ENCODE measurements at regions not wholly inside any gene's neighbourhood (a gene's known extent, or its start where the extent isn't known, plus 50 kb on each side); places are given as distances from the start of the nearest gene placed in this dataset.

- no peak for DNase-seq
- Histone ChIP-seq H3K27me3 (no peaks in the 10 kb centered on the region), H3K9me3 (no peaks in the 10 kb centered on the region), H3K27ac (no peak overlapping the region), H3K4me1 (no peaks in the 10 kb centered on the region), H3K4me3 (no peak overlapping the region), H3K36me3 (no peaks in the 10 kb centered on the region)
- WGBS, 2 donors, result 51 to 76% methylated on average over 3 of the region's 3 CpGs
- no peak for TF ChIP-seq POLR2A (IDR thresholded peaks at IDR 0.05)
- TF ChIP-seq, protein P1, sequence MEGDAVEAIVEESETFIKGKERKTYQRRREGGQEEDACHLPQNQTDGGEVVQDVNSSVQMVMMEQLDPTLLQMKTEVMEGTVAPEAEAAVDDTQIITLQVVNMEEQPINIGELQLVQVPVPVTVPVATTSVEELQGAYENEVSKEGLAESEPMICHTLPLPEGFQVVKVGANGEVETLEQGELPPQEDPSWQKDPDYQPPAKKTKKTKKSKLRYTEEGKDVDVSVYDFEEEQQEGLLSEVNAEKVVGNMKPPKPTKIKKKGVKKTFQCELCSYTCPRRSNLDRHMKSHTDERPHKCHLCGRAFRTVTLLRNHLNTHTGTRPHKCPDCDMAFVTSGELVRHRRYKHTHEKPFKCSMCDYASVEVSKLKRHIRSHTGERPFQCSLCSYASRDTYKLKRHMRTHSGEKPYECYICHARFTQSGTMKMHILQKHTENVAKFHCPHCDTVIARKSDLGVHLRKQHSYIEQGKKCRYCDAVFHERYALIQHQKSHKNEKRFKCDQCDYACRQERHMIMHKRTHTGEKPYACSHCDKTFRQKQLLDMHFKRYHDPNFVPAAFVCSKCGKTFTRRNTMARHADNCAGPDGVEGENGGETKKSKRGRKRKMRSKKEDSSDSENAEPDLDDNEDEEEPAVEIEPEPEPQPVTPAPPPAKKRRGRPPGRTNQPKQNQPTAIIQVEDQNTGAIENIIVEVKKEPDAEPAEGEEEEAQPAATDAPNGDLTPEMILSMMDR (IDR thresholded peaks at IDR 0.05), result no peak
- intact Hi-C loops (cut with DNase I), result no loop called here
Observed at GRCh38 chr3:38940394-38940793, 111.3 kb downstream of the SCN11A start.

GRCh38 chr3:38925351-38925750 is 109.3 kb upstream of the SCN10A start:
- Histone ChIP-seq H3K36me3 (no peaks in the 10 kb centered on the region), H3K27ac (no peak overlapping the region), H3K27me3 (no peaks in the 10 kb centered on the region), H3K9me3 (no peaks in the 10 kb centered on the region), H3K4me3 (no peak overlapping the region), H3K4me1 (no peaks in the 10 kb centered on the region)
- WGBS, 2 donors, result 50 to 51% methylated on average over 6 of the region's 6 CpGs
- DNase-seq, result no peak
- intact Hi-C loops (cut with DNase I), result no loop called here
- TF ChIP-seq, protein P1 (IDR thresholded peaks at IDR 0.05), result no peak
- no peak for TF ChIP-seq POLR2A (IDR thresholded peaks at IDR 0.05)

DNA sequence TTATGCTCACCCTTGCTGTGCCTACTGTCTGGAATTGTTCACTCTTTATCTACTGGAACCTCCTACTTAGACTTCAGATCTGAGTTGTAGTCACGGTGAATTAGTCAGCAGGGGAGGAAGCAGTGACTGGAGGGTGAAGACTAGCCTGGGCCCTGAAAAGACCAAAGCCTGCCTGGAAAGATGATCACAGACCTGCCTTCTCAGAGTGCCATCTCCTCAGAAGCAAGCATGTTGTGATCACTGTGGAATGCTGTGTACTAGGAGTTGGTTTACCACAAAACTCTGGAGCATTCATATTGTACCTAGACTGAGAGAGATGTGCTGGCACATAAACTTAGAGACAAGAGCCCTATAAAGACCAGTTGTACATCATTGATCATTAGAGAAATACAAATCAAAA is 100.7 kb upstream of the SCN10A start:
- no peak for TF ChIP-seq POLR2A (IDR thresholded peaks at IDR 0.05)
- TF ChIP-seq, protein P1 (IDR thresholded peaks at IDR 0.05), result no peak
- intact Hi-C loops (cut with DNase I), result no loop called here
- WGBS, 2 donors, result 67% methylated on average over 1 of the region's 1 CpG; no CpG with 5 or more reads in 1 of the 2 donors

DNA sequence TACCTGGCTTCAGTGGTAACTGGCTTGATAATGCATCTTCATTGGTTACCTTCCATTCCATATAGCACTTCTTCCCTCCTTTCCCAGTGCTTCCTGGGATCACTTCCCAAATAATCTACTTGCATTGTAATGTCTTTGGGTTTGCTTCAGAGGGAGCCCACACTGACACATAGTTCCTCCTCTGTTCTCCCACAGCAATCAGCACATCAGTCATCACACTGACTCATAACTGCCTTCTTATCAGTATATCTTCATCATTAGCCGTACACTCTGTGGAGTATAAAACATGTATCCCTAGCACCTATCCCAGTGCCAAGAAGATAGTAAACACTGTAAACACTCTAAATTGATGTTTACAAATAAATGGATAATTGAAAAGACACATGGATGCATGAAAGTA is 91.4 kb upstream of the SCN10A start:
- DNase-seq, result no peak
- Histone ChIP-seq H3K9me3 (no peaks in the 10 kb centered on the region), H3K4me3 (no peak overlapping the region), H3K27me3 (no peaks in the 10 kb centered on the region), H3K36me3 (no peaks in the 10 kb centered on the region), H3K27ac (no peak overlapping the region), H3K4me1 (no peaks in the 10 kb centered on the region)
- intact Hi-C loops (cut with DNase I), result no loop called here
- TF ChIP-seq, protein P1 (IDR thresholded peaks at IDR 0.05), result no peak
- TF ChIP-seq POLR2A (IDR thresholded peaks at IDR 0.05), result no peak
- 50 to 69% methylated on average over 1 of the region's 1 CpG for WGBS, 2 donors

More for the DNA sequence above, 100.7 kb upstream of the SCN10A start:
- no peak for DNase-seq
- H3K27ac ChIP-seq, result no peak overlapping the region
- H3K4me1 ChIP-seq, result no peaks in the 10 kb centered on the region
- no peaks in the 10 kb centered on the region for H3K36me3 ChIP-seq
- H3K27me3 ChIP-seq, result no peaks in the 10 kb centered on the region
- no peak overlapping the region for H3K4me3 ChIP-seq
- H3K9me3 ChIP-seq, result no peaks in the 10 kb centered on the region

- WGBS, 2 donors, result 62 to 75% methylated on average over 4 of the region's 4 CpGs
- H3K4me1 ChIP-seq, result no peaks in the 10 kb centered on the region
- no peak overlapping the region for H3K4me3 ChIP-seq
- H3K9me3 ChIP-seq, result no peaks in the 10 kb centered on the region
- no peak for TF ChIP-seq POLR2A (IDR thresholded peaks at IDR 0.05)
- TF ChIP-seq, protein P1 (IDR thresholded peaks at IDR 0.05), result no peak
- H3K27ac ChIP-seq, result no peak overlapping the region
- intact Hi-C loops (cut with DNase I), result no loop called here
- H3K36me3 ChIP-seq, result no peaks in the 10 kb centered on the region
- no peaks in the 10 kb centered on the region for H3K27me3 ChIP-seq
- no peak for DNase-seq
Observed at GRCh38 chr3:38890426-38890825, 74.4 kb upstream of the SCN10A start.
